Keratinocyte (primary cell): ENCODE measurements at regions not wholly inside any gene's neighbourhood (a gene's known extent, or its start where the extent isn't known, plus 50 kb on each side); places are given as distances from the start of the nearest gene placed in this dataset.

Experiments
- CTCF ChIP-seq, 3 experiments: IDR thresholded peaks in 1 of 3; conservative IDR thresholded peaks in 1 of 3; optimal IDR thresholded peaks in 1 of 3; 2 replicates in 2 of 3; 3 replicates in 1 of 3; pipeline versions ENCODE3 to v1.5.1; 2011; ENCODE audit warnings: low read length in 3 of 3, mild to moderate bottlenecking in 3 of 3, moderate library complexity in 2 of 3, control low read depth in 1 of 3, inconsistent platforms in 1 of 3; ENCODE audit not compliant: insufficient read depth in 2 of 3; ENCODE audit errors: extremely low read depth in 1 of 3
- EZH2 ChIP-seq: IDR thresholded peaks from one replicate; pipeline ENCODE4 v1.6.1; 2012; ENCODE audit warnings: inconsistent platforms, mild to moderate bottlenecking, low read length, moderate library complexity

GRCh38 chr13:33434676-33435075 lies 149.1 kb upstream of the STARD13 start:
- TF ChIP-seq CTCF (optimal IDR thresholded peaks at IDR 0.05 in 1 of 3, IDR thresholded peaks at IDR 0.05 in 1 of 3, conservative IDR thresholded peaks at IDR 0.05 in 1 of 3; ENCODE audit: extremely low read depth in 1 of 3, insufficient read depth in 2 of 3, low read length in 3 of 3) (no peak), EZH2 (no peak)
